Lung (tissue), 11 donors: ENCODE measurements at regions not wholly inside any gene's neighbourhood (a gene's known extent, or its start where the extent isn't known, plus 50 kb on each side); places are given as distances from the start of the nearest gene placed in this dataset.

Experiments
- ATAC-seq: fragments of 200-7000 bp; cut with Tn5 transposase; one replicate; pipeline ENCODE4 v1.9.1; 2020; ENCODE audit warnings: moderate number of reproducible peaks; ENCODE audit not compliant: insufficient read depth, low FRiP score
- DNase-seq, 3 donors: peaks; one replicate each; pipeline ENCODE4 v3.0.0-alpha.2; 2013 to 2017
- H3K27ac ChIP-seq, 2 donors: one replicate each; pipeline ENCODE4 v1.5.1; 2013; ENCODE audit warnings: mild to moderate bottlenecking in 2 of 2, moderate library complexity in 2 of 2, control low read depth in 1 of 2, inconsistent platforms in 1 of 2, low read depth in 1 of 2, low read length in 1 of 2
- H3K27me3 ChIP-seq, 3 donors: one replicate each; pipeline ENCODE4 v1.5.1; 2013; ENCODE audit warnings: low read length in 2 of 3; ENCODE audit not compliant: control insufficient read depth in 3 of 3, insufficient read depth in 3 of 3
- H3K36me3 ChIP-seq, 4 donors: one replicate each; pipeline ENCODE4 v1.5.1; 2013; ENCODE audit warnings: low read length in 4 of 4, mild to moderate bottlenecking in 1 of 4, moderate library complexity in 1 of 4; ENCODE audit not compliant: control insufficient read depth in 4 of 4, insufficient read depth in 4 of 4
- H3K4me1 ChIP-seq, 5 donors: one replicate each; pipeline ENCODE4 v1.5.1; 2013; ENCODE audit warnings: low read length in 5 of 5, mild to moderate bottlenecking in 2 of 5, moderate library complexity in 1 of 5; ENCODE audit not compliant: control insufficient read depth in 5 of 5, insufficient read depth in 5 of 5
- H3K4me3 ChIP-seq: one replicate; pipeline ENCODE4 v1.5.1; 2013; ENCODE audit warnings: mild to moderate bottlenecking, control low read depth, moderate library complexity
- H3K9ac ChIP-seq, 2 donors: one replicate each; pipeline ENCODE4 v1.5.1; 2013; ENCODE audit warnings: low read length in 2 of 2, control low read depth in 1 of 2; ENCODE audit not compliant: insufficient read depth in 1 of 2
- H3K9me3 ChIP-seq, 4 donors: one replicate each; pipeline ENCODE4 v1.5.1; 2013; ENCODE audit warnings: low read length in 3 of 4, mild to moderate bottlenecking in 1 of 4, moderate library complexity in 1 of 4; ENCODE audit not compliant: control insufficient read depth in 4 of 4, insufficient read depth in 3 of 4
- WGBS, 2 donors: extraction: QIAGEN DNeasy Blood & Tissue Kit; methylation state at CpG; one replicate each; pipeline ENCODE4 v1.1.7; 2013; 5-methylcytosine and 5-hydroxymethylcytosine counted together
- TF ChIP-seq, protein P1 (sequence below): IDR thresholded peaks from 2 replicates; pipeline ENCODE4 v1.5.1; 2012; ENCODE audit warnings: mild to moderate bottlenecking; ENCODE audit errors: control extremely low read depth, extremely low read depth
- donor health status: control.
- donor health status: control.
- donor health status: Bipolar disorder and iron deficiency.
- donor health status: healthy.
- donor health status: DM: yes; HTN: yes; CAD: no.

DNA sequence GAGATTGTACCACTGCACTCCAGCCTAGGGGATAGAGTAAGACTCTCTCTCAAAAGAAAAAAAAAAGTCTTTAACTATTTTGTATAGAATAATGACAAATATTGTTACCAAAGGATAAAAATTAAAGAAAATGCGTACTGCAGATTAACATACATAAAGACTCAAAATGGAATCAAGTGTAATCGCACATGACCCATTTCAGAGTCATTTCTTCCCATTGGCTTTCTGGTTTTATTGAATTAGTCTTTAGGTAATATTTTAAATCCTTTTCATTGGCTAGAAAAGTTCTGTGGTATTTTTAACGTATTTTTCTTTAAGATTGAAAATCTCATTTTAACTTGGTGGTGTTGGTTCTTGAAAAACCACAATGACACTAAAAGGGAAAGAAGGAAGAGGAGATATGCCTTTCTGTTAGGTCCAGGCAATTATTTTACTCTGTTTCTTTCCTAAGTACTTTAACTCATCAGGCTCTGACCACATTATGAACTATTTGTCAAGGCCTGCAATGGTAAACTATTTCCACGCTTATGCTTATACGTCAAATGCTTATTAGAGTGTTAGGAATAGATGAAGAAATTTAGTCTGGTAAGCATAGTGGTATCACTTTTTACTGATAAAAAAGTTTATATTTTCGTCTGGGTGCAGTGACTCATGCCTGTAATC lies 52.3 kb downstream of the PLEKHG1 start:
- TF ChIP-seq, protein P1, sequence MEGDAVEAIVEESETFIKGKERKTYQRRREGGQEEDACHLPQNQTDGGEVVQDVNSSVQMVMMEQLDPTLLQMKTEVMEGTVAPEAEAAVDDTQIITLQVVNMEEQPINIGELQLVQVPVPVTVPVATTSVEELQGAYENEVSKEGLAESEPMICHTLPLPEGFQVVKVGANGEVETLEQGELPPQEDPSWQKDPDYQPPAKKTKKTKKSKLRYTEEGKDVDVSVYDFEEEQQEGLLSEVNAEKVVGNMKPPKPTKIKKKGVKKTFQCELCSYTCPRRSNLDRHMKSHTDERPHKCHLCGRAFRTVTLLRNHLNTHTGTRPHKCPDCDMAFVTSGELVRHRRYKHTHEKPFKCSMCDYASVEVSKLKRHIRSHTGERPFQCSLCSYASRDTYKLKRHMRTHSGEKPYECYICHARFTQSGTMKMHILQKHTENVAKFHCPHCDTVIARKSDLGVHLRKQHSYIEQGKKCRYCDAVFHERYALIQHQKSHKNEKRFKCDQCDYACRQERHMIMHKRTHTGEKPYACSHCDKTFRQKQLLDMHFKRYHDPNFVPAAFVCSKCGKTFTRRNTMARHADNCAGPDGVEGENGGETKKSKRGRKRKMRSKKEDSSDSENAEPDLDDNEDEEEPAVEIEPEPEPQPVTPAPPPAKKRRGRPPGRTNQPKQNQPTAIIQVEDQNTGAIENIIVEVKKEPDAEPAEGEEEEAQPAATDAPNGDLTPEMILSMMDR = no peak
- WGBS, 2 donors = 78 to 87% methylated on average over 6 of the region's 6 CpGs

DNA sequence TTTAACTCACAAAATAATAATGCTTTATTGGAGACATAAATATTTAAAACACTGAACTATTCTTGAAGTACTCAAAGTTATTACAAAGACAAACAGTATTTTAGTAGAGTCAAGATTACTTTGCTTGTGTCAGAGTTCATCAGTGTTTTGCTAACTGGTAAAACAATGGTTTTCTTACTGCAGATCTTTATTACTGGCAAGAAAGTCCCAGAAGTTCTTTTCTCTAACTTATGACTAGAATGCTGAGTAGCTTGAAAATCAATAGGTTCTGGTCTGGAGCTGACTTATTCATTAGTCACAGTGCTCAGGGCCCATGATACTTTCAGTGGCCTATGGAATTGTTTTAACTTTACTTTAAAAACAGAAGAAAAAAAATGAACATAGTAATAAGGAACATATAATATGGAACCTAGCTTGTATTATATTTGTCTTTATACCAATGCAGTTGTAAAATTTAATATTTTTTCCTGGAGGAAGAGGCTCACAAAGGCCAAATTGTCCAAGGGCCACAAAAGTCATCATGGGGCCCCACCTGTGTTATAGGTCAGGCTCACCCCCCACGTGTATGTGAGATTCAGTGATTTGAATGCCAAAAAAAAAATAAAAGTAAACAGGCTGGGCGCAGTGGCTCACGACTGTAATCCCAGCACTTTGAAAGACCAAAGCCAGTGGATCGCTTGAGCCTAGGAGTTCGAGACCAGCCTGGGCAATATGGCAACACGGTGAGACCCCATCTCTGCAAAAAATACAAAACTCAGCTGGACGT lies 53.3 kb downstream of the PLEKHG1 start:
- Histone ChIP-seq H3K27me3 (no peaks in the 10 kb centered on the region), H3K9ac (no peak overlapping the region), H3K4me1 (peaks cover 0 to 5% (median 0%) of the 10 kb centered on the region in 5 donors), H3K9me3 (no peaks in the 10 kb centered on the region), H3K36me3 (no peaks in the 10 kb centered on the region), H3K27ac (no peak overlapping the region), H3K4me3 (no peak overlapping the region)
- no peak for DNase-seq
- no peak for ATAC-seq
- TF ChIP-seq, protein P1 = no peak
- WGBS, 2 donors = 90 to 95% methylated on average over 7 of the region's 7 CpGs

More for the DNA sequence above, 52.3 kb downstream of the PLEKHG1 start:
- no peak overlapping the region for H3K9ac ChIP-seq
- no peak for ATAC-seq
- H3K9me3 ChIP-seq = no peaks in the 10 kb centered on the region
- H3K36me3 ChIP-seq = no peaks in the 10 kb centered on the region
- no peak for DNase-seq
- no peaks in the 10 kb centered on the region for H3K27me3 ChIP-seq
- H3K4me1 ChIP-seq = peaks cover 0 to 5% (median 0%) of the 10 kb centered on the region in 5 donors
- H3K27ac ChIP-seq = no peak overlapping the region
- H3K4me3 ChIP-seq = no peak overlapping the region

DNA sequence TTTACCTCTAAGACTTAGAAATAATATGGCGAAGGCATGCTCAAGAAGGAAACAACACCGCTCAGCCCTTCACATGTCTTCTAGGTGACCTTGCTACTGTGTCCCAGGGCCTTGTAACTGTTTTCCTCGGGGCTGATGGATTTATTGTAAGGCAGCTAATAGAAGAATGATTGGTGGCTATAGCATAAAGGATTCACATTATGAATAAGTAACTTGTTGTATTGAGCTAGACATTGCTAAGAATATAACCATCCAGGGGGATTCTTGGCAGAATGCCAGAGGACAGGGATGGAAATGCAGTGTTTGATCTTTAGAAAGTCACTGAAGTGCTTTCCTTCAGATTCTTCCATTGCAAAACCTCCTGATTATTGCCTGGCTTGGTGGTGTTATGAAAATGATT lies 54.9 kb downstream of the PLEKHG1 start:
- H3K27ac ChIP-seq = no peak overlapping the region
- ATAC-seq (no peak), DNase-seq (no peak)
- H3K27me3 ChIP-seq = no peaks in the 10 kb centered on the region
- peaks cover 0 to 5% (median 3%) of the 10 kb centered on the region in 5 donors for H3K4me1 ChIP-seq
- WGBS, 2 donors = 96 to 97% methylated on average over 3 of the region's 3 CpGs
- H3K36me3 ChIP-seq = no peaks in the 10 kb centered on the region
- H3K4me3 ChIP-seq = no peak overlapping the region
- TF ChIP-seq, protein P1 = no peak
- H3K9me3 ChIP-seq = no peaks in the 10 kb centered on the region
- no peak overlapping the region for H3K9ac ChIP-seq
